NB4 (cell line): ENCODE measurements at regions not wholly inside any gene's neighbourhood (a gene's known extent, or its start where the extent isn't known, plus 50 kb on each side); places are given as distances from the start of the nearest gene placed in this dataset.

Source experiments
- CTCF ChIP-seq: IDR thresholded peaks from one replicate; pipeline ENCODE4 v1.5.1; 2012; ENCODE audit warnings: low read depth, low read length
- POLR2A ChIP-seq: IDR thresholded peaks from 2 replicates; pipeline ENCODE4 v1.6.1; 2011; ENCODE audit warnings: mild to moderate bottlenecking; ENCODE audit not compliant: insufficient read length; ENCODE audit errors: extremely low read depth

- TF ChIP-seq CTCF (no peak), POLR2A (no peak)
Measured at GRCh38 chr2:23311186-23311585, 73.8 kb upstream of the KLHL29 start.
